ENCODE measurements at regions not wholly inside any gene's neighbourhood (a gene's known extent, or its start where the extent isn't known, plus 50 kb on each side); places are given as distances from the start of the nearest gene placed in this dataset.

DNA sequence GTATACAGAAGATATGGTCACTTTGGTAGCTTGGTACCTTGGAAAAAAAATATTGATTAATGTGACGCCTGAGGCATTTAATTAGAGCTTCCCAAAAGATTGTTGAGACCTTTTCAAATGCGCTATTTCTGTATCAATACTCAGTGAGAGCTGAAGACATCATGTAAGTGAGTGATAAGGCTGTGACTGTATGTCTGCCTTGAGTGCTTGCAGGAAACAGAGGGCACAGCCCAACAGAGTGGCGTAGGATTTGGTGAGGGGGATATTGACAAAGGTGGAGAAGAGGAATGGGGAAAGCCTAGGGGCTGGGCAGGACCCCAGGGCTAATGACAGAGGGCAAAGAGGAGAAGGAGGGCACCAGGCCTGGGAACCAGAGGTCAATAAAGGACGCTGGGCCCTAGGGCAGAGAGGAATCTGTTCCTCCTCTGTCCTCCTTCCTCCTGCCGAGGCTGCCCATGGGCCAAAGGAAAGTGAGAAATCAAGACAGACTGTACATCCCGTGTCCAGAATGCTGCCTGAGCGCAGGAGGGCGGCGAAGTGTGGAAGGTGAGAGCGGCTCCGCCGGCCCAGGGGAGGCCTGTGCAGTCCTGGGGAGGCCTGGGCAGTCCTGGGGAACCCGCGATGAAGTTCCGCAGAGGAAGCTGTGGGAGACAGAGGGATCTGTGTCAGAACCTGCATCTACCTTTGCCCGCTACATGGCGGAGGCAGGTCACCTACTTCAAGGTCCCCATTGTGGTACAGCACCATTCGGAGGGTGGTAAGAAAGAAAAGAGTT, 228.6 kb upstream of the PIEZO2 start:
- 58% methylated on average over 17 of the region's 18 CpGs for WGBS (ENCODE audit: low lambda C conversion rate)
- ChIA-PET CTCF (no interaction called here), POLR2A (no interaction called here)
- Histone ChIP-seq H3K4me1 (ENCODE audit: control insufficient read depth in 1 of 2, insufficient read depth in 2 of 2, low read depth in 1 of 2, low read length in 1 of 2) (no peaks in the 10 kb centered on the region), H3K9me2 (no peaks in the 10 kb centered on the region), H3K79me2 (ENCODE audit: insufficient read depth) (no peaks in the 10 kb centered on the region), H4K20me1 (ENCODE audit: insufficient read depth) (no peaks in the 10 kb centered on the region), H3K9me3 (no peaks in the 10 kb centered on the region), H3K9ac (no peak overlapping the region), H3K36me3 (replicated peaks in 1 of 2; ENCODE audit: control insufficient read depth in 1 of 2, insufficient read depth in 2 of 2, low read length in 1 of 2) (no peaks in the 10 kb centered on the region), H3K4me2 (no peak overlapping the region), H3K27me3 (ENCODE audit: insufficient read depth) (peaks cover 7% of the 10 kb centered on the region; the same call in 1 of the 2 replicates), H3K4me3 (ENCODE audit: low read depth in 2 of 2, low read length in 1 of 2) (no peak overlapping the region), H2AFZ (ENCODE audit: low read depth) (no peak overlapping the region), H3K27ac (ENCODE audit: low read depth in 2 of 2, low read length in 1 of 2) (no peak overlapping the region), H3F3A (replicated peaks; ENCODE audit: insufficient read depth) (no peaks in the 10 kb centered on the region)
- TF ChIP-seq, protein P1, sequence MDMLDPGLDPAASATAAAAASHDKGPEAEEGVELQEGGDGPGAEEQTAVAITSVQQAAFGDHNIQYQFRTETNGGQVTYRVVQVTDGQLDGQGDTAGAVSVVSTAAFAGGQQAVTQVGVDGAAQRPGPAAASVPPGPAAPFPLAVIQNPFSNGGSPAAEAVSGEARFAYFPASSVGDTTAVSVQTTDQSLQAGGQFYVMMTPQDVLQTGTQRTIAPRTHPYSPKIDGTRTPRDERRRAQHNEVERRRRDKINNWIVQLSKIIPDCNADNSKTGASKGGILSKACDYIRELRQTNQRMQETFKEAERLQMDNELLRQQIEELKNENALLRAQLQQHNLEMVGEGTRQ (IDR thresholded peaks at IDR 0.05; ENCODE audit: borderline replicate concordance, low read depth, low read length), result no peak
- TF ChIP-seq, protein P2, sequence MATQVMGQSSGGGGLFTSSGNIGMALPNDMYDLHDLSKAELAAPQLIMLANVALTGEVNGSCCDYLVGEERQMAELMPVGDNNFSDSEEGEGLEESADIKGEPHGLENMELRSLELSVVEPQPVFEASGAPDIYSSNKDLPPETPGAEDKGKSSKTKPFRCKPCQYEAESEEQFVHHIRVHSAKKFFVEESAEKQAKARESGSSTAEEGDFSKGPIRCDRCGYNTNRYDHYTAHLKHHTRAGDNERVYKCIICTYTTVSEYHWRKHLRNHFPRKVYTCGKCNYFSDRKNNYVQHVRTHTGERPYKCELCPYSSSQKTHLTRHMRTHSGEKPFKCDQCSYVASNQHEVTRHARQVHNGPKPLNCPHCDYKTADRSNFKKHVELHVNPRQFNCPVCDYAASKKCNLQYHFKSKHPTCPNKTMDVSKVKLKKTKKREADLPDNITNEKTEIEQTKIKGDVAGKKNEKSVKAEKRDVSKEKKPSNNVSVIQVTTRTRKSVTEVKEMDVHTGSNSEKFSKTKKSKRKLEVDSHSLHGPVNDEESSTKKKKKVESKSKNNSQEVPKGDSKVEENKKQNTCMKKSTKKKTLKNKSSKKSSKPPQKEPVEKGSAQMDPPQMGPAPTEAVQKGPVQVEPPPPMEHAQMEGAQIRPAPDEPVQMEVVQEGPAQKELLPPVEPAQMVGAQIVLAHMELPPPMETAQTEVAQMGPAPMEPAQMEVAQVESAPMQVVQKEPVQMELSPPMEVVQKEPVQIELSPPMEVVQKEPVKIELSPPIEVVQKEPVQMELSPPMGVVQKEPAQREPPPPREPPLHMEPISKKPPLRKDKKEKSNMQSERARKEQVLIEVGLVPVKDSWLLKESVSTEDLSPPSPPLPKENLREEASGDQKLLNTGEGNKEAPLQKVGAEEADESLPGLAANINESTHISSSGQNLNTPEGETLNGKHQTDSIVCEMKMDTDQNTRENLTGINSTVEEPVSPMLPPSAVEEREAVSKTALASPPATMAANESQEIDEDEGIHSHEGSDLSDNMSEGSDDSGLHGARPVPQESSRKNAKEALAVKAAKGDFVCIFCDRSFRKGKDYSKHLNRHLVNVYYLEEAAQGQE (IDR thresholded peaks at IDR 0.05; ENCODE audit: low read depth, low read length), result no peak
- TF ChIP-seq RFX5 (IDR thresholded peaks at IDR 0.05; ENCODE audit: low read length), result no peak
- TF ChIP-seq RCOR1 (IDR thresholded peaks at IDR 0.05; ENCODE audit: low read length), result no peak
- TF ChIP-seq SIN3A (IDR thresholded peaks at IDR 0.05; ENCODE audit: borderline replicate concordance, low read depth, low read length), result no peak
- TF ChIP-seq, protein P3, sequence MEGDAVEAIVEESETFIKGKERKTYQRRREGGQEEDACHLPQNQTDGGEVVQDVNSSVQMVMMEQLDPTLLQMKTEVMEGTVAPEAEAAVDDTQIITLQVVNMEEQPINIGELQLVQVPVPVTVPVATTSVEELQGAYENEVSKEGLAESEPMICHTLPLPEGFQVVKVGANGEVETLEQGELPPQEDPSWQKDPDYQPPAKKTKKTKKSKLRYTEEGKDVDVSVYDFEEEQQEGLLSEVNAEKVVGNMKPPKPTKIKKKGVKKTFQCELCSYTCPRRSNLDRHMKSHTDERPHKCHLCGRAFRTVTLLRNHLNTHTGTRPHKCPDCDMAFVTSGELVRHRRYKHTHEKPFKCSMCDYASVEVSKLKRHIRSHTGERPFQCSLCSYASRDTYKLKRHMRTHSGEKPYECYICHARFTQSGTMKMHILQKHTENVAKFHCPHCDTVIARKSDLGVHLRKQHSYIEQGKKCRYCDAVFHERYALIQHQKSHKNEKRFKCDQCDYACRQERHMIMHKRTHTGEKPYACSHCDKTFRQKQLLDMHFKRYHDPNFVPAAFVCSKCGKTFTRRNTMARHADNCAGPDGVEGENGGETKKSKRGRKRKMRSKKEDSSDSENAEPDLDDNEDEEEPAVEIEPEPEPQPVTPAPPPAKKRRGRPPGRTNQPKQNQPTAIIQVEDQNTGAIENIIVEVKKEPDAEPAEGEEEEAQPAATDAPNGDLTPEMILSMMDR (IDR thresholded peaks at IDR 0.05), result no peak
- TF ChIP-seq GABPA (IDR thresholded peaks at IDR 0.05; ENCODE audit: low read depth), result no peak
- TF ChIP-seq TAF1 (IDR thresholded peaks at IDR 0.05; ENCODE audit: borderline replicate concordance, low read depth, low read length), result no peak
- TF ChIP-seq CHD2 (IDR thresholded peaks at IDR 0.05; ENCODE audit: low read length, partially characterized antibody), result no peak
- no peak for TF ChIP-seq MXI1 (IDR thresholded peaks at IDR 0.05; ENCODE audit: low read depth, low read length)
- no peak for TF ChIP-seq JUND (IDR thresholded peaks at IDR 0.05)
- TF ChIP-seq, protein P4, sequence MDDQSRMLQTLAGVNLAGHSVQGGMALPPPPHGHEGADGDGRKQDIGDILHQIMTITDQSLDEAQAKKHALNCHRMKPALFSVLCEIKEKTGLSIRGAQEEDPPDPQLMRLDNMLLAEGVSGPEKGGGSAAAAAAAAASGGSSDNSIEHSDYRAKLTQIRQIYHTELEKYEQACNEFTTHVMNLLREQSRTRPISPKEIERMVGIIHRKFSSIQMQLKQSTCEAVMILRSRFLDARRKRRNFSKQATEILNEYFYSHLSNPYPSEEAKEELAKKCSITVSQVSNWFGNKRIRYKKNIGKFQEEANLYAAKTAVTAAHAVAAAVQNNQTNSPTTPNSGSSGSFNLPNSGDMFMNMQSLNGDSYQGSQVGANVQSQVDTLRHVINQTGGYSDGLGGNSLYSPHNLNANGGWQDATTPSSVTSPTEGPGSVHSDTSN (IDR thresholded peaks at IDR 0.05), result no peak
- no peak for TF ChIP-seq TEAD4 (IDR thresholded peaks at IDR 0.05; ENCODE audit: borderline replicate concordance, insufficient read depth)
- no peak for TF ChIP-seq POLR2AphosphoS5 (IDR thresholded peaks at IDR 0.05; ENCODE audit: low read depth, low read length)
- no peak for TF ChIP-seq TCF12 (IDR thresholded peaks at IDR 0.05)
- no peak for DNase-seq
